SH-SY5Y (cell line): ENCODE measurements at regions not wholly inside any gene's neighbourhood (a gene's known extent, or its start where the extent isn't known, plus 50 kb on each side); places are given as distances from the start of the nearest gene placed in this dataset.

Experiments used
- GATA2 ChIP-seq: IDR thresholded peaks from 2 replicates; pipeline ENCODE4 v1.6.1; 2011; ENCODE audit warnings: mild to moderate bottlenecking, low read depth, low read length
- GATA3 ChIP-seq: IDR thresholded peaks from 2 replicates; pipeline ENCODE4 v1.6.1; 2011; ENCODE audit warnings: low read depth, mild to moderate bottlenecking, low read length, moderate library complexity

- TF ChIP-seq GATA2 (no peak), GATA3 (no peak)
These were observed 207.6 kb upstream of the NSMCE3 start for GRCh38 chr15:29477256-29477655.
